ENCODE measurements at regions not wholly inside any gene's neighbourhood (a gene's known extent, or its start where the extent isn't known, plus 50 kb on each side); places are given as distances from the start of the nearest gene placed in this dataset.

DNA sequence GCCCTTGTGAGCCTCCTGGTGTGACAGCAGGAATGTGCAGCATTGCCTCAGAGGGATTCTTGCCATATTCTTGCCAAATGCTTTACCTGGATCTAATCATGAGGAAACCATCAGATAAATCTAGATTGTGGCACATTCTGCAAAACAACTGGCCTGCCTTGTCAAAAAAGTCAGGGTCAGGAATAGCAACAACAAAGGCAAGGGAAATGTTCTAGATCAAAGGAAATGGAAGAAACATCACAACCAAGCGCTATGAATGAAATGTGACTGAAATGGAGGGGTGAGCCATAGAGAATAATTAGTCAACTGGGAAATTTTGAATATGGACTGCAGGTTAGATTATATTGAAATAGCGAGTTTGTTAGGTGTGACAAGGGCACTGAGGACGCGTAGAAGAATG lies 262.6 kb upstream of the CDYL start:
- intact Hi-C loops (cut with DNase I) = no loop called here
- DNase-seq = no peak

DNA sequence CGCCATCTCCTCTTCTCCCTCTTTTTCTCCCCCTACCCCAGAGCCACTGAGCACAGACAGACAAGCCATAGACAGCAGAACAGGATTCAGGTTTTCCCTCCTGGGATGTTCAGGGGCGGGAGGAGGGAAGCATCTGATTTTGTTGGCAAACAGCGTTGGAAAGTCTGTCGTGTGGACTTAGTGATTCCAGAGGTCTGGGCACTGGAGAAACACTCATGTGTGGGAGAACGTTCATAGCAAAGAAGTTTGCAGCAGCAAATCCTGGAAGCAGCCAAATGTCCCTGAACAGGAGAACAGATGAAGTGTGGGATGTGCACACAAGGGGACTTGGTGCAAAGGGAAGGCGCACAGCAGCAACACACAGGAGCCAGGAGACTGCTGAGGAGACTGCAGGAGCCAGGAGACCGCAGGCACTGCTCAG lies 264.1 kb upstream of the CDYL start:
- intact Hi-C loops (cut with DNase I) = no loop called here
- DNase-seq = peak in 8 of 10 donors; percentile 28 to 92 (median 56)

DNA sequence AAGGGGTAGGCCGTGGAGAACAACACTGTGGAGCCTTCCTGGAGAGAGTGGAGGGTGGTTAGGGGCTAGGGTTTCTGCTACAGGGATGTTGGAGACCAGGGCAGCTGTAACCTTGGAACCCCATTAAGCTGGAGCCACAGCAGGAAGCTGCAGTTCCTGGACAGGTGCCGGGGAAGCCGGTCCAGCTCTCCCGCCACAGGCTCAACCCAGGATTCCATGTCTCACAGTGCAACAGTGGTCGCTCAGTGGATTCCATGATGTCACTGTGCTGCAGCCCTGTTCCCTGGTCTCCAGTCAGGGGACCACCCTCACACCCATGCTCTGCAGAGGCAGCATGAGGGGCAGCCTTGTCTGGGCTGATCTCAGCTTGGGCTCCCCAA lies 264.6 kb upstream of the CDYL start:
- no peak for DNase-seq
- intact Hi-C loops (cut with DNase I) = no loop called here

DNA sequence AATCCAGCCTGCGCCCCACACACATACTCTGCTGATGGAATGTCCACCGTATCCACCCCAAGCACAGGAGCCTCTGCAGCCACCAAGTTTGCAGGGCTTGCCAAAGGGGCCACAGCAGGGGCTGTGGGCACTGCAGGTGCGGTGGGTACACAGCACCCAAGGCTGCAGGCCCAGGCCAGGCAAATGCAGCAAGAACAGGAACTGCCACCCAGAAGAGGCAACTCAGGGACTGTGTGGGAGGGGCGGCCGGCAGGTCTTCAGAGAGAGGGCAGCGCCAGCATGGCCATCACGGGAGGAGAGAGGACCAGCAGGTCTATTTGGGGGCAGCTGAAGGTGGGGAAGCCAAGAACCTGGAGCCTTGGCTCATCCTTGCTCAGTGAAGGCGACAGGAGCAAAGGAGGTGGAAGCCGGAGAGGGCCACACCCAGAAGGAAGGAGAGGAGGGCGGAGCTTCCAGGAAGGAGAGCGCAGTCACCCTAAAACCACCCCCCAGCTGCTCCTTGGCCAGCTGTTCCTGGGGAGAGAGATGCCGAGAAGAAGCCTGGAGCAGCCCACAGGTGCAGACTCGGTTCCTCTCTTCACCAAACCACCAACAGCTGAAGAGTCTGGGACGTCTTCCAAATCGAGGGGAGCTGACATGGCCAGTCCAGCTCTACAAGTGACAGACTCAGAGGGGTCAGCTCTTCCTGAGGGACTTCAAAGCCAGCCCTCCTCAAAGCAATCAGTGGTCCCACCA lies 265.1 kb upstream of the CDYL start:
- intact Hi-C loops (cut with DNase I) = no loop called here
- DNase-seq = no peak

DNA sequence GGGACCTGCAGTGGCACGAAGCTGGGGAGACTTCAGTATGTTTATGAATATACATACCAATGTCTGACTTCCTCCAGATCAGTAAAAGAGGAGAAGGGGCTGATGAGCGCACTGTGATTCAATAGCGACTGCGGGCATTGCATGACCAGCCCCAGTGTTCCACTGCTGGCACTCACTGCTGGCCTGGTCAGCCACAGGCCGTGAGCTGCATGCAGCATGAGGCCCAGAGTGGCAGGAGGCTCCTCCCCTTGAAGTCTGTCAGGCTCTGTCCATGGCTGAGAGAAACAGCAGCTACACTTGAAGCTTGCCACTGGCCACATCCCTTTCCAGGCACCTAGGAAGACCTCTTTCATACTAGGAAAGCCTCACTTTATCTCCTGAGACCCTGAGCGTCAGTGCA lies 265.9 kb upstream of the CDYL start:
- intact Hi-C loops (cut with DNase I) = no loop called here
- peak in 3 of 10 donors; percentile 22 to 88 (median 37) for DNase-seq

DNA sequence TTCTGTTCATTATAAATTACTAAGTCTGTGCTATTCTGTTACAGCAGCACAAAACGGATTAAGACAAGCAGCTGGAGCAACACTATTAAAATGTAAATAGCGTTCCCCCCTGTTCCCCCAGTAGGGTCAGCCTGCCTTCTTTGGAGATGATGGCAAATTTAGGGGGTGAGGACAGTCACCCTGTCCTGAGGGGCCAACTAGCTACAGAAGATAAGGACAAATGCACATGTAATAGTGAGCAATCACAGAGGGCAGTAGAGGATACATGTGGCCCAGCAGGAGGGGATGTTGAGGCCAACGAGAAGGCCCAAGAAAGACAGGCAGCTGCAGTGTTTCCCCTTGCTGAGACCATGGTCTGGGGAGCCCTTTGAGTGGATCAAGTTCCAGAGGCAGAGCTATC lies 266.7 kb upstream of the CDYL start:
- intact Hi-C loops (cut with DNase I) = no loop called here
- no peak for DNase-seq

DNA sequence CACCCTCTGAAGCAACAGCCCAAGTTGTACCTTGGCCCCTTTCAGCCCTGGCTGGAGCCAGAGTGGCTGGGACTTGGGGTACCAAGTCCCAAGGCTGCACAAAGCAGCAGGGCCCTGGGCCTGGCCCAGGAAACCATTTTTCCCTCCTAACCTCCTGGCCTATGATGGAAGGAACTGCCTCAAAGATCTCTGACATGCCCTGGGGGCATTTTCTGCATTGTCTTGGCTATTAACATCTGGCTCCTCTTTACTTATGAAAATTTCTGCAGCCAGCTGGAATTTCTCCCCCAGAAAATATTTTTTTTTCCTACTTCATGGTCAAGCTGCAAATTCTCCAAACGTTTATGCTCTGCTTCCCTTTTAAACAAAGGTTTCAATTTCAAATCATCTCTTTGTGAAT lies 269.4 kb upstream of the CDYL start:
- intact Hi-C loops (cut with DNase I) = no loop called here
- no peak for DNase-seq

DNA sequence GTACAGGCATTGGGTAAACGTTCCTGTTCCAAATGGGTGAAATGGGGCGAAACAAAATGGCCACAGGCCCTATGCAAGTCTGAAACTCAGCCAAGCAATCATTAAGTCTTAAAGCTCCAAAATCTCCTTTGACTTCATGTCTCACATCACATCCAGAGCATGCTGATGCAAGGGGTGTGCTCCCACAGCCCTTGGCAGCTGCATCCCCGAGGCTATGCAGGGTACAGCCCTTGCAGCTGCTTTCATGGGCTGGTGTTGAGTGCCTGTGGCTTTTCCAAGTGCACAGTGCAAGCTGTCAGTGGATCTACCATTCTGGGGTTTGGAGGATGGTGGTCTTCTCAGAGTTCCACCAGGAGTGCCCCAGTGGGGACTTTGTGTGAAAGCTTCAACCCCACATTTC lies 270.0 kb upstream of the CDYL start:
- intact Hi-C loops (cut with DNase I) = no loop called here
- DNase-seq = no peak

DNA sequence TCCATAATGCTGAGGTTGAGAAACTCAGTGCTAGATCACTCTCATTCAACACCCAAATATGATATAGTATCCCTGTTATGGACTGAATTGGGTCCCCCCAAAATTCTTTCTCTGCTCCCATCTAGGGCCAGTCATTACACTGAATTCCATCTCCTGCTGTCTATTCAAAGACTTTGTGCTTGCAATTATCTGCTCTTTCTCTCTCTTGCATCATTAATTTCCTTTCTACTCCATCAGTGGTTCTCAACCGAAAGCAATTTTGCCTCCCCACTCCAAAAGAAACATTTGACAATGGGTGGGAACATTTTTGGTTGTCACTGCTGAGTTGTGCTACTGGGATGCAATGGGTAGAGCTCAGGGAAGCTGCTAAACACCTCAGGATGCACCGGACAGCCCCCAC lies 271.5 kb upstream of the CDYL start:
- intact Hi-C loops (cut with DNase I) = no loop called here
- DNase-seq = no peak

DNA sequence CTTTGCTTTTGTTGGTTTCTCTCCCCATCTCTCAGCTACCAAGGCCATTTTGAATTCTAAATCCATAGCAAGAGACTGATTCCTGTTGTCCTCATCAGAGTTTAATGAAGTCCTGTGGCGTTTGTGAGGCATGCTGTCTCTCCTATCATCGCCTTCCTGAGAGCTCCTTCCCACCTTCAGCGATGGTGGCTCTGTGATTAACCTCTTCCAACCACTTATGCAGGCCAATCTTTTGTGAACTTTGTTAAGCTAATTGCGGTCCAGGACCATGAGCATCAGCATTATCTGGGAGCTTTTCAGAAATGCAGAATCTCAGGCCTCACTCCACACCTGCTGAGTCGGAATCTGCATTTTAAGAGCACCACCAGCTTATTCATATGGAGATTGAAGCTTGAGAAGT lies 272.5 kb upstream of the CDYL start:
- DNase-seq = no peak
- intact Hi-C loops (cut with DNase I) = no loop called here

DNA sequence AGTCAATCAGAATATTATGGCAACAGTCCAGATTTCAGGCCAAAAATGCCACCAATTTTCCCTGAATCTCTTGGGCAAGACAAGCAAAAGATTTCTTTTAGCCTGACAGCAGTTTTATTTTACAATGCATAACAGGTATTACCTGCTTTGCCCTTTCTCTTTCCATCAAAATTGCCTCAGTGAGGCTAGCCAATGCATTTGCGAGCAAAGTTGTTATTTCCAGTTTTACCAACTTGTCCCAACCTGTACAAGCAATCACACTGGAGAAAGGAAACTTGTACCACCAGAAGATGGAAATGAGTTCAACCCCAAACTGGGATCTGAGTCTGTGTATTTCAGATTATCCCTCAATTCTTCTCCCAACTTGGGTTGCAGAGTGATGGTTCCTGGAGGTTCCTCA lies 279.9 kb upstream of the CDYL start:
- intact Hi-C loops (cut with DNase I) = no loop called here
- DNase-seq = no peak

DNA sequence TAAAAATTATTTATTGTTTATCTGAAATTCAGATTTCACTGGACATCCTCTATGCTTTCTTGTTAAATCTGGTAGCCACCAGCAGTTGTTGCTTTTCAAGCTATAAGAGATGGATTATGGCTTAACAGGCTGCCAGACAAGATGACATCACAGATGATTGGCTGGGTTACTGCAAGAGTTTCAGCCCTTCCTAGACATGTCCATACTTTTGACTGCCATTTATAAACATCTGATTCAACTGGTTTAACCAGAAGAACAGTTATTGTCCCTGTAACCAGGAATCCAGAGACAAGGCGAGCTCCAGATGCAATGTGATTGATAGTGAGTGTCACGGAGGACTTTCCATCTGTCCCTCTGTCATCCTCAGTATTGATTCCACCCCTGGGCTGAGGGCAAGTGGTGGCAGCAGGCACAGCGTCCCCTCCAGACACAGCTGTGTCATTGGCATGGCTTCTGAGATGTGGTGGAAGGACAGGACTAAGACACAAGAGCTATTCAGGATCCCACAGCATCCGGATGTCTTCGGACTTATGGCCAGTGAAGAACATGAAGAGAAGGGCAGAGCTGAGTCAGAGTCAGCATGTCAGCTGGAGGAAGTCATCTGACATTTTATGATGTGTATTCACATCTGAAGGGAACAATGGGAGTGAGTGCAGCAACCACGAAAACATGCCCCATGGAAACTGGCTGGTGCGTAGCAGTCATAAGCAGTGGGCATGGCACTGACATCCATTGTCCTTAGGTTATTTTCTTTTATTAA lies 284.5 kb upstream of the CDYL start:
- DNase-seq = no peak
- intact Hi-C loops (cut with DNase I) = no loop called here

DNA sequence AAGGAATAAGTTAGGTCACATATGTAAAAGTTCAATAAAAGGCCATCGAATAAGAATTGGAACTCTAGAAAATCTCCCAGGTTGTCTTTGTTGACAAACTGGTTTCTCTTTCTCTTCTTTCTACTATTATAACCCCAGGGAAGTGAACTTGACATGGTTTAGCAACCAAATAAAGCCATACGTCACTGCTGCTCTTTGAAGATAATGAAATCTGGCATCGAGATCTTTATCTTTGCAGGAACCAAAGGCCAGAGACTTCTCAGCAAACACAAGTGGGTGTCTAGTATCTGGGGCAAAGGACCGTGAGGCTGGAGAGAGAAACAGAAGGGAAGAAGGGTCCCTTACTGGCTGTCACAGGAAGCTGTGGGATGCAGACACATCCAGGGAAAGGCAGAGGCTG lies 286.7 kb upstream of the CDYL start:
- no peak for DNase-seq
- intact Hi-C loops (cut with DNase I) = no loop called here

DNA sequence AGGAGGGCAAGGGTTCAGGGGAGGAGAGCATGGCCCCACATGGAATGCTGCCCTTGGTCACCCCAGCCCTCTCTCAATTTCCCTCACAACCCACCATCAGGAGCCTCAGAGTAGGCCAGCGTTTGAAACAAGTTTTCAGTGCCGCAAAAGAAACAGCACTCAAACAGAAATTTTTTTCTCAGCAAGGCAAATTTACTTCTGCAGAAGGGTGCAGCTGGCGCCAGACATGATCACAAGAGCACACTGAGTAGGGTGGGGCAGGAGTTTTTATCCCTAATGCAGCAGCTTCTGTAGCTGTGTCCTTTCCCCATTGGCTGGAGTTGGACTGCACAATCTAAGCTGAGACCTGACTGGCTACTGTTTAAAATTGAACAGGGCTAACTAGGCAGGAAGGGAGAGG lies 287.8 kb upstream of the CDYL start:
- intact Hi-C loops (cut with DNase I) = no loop called here
- no peak for DNase-seq

DNA sequence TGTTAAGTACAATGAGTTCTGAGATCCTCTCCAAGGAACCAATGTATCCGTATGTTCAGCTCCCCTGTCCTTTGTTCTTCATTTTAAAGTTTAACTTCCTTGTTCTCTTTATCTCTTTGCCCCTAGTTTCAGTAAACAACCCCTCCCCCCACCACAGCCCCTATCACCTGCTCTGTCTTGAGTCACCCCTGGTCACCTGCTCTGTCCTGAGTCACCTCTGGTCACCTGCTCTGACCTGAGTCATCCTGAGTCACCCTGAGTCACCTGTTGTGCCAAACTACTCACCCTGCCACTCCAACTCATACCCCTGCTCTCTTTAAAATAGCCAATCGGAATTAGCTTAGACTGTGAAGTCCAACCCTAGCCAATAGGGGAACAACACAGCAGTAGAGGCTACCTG lies 288.7 kb upstream of the CDYL start:
- DNase-seq = no peak
- intact Hi-C loops (cut with DNase I) = no loop called here

DNA sequence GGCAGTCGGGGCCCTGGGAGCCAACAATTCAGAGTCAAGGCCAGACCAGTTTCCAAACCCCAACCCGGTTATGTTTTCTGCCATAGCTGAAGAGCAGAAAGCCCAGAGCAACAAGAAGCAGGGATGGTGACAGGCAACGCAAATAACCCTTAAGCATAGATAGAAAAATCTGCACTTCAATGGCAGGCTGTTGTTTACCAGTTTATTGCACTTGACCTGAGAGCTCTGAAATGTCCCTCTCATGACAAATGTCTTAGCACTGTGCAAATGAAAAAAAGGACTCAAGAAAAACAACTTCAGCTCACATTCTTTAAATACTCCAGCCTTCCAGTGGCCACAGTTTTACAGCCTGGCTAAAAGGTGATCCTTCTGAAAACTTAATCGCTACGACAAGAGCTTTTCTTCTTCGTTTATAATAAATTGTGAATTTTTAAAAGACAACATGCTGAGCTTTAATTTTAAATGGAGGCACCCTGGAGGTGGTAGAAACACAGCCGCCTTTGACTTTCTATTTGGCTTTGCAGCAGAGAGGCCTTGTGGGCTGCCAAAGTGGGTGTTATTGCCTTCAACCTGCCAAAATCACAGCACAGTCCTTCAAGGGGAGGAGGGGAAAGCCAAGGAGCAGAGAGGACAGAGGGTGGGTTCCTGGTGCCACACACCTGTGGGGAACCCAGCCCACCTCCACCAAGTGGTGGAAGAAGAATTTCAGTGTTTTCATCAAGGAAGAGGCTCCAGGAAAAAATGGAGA lies 289.5 kb upstream of the CDYL start:
- intact Hi-C loops (cut with DNase I) = no loop called here
- no peak for DNase-seq

DNA sequence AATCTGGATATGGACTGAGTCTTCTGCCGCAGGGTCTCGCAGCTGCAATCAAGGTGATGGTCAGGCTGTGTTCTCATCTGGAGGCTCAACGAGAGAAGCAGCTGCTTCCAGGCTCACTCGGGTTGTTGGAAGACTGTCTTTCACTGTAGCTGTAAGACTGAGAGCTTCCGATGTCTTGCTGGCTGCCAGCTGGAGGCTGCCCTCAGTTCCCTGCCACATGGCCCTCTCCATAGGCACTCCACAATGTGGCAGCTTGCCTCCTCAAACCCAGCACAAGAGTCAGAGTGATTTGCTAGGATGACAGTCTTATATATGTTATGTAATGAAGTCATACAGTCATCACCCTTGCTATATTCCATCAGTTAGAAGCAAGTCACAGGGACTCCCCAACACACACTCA lies 290.5 kb upstream of the CDYL start:
- DNase-seq = peak in 1 of 10 donors; percentile 59
- intact Hi-C loops (cut with DNase I) = no loop called here

DNA sequence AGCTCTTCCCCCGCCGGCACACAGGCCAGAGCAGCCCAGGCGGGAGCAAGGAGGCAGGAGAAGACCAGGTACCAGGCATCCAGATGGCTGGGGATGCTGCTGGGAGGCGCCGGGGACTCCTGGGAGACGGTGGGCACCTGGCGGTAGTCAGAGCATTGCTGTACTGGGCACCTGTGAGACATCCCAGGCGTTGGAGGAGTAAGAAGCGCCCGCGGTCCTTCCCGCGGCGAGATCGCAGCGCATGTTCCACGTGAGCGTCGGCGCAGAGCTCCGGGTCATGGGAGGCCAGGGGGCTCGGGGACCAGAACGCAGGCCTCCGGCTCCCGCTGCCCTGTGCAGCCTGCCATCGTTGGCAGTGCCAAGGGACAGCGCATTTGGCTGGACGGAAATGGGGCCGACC lies 293.7 kb upstream of the CDYL start:
- intact Hi-C loops (cut with DNase I) = no loop called here
- DNase-seq = peak in 1 of 10 donors; percentile 75

DNA sequence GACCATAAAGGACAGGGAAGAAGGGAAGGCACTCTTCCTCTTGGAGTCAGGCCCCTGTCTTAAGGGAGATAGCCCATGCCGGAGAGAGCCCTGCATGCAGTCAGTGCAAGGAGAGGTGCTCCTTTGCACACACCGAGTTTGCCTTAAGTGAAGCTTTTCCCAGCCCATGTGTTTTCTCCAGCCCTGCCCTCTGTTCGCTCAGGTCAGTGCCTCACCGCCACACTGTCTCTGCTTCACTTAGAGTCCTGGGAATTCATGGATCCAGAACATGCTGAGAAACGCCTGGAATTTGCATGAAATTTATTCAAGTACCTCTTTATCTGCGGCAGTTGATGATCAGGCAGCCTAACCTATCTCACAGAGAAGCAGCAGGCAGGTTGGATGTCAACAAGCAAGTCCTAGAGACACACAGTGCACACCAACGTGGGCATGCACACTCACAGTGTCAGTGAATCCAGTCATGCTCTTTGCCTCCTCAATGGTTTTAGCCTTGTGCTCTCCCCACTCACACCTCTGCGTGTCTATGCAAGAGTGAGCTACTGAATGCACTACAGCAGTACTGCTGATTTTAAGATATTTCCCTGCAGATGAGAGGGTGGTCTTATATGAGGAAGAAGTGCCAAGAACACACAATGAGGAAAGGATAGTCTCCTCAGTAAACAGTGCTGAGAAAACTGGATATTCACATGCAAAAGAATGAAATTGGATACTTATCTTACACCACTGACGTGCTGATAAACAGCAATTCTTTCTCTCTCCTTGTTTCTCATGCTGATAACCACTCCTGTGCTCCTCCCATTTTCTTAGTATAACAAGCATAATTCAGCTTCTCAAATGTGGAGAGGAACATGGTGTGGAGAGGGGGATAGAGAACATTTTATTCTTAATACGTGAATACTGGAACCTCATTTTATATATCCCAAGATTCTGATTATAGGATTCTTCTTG lies 295.1 kb upstream of the CDYL start:
- intact Hi-C loops (cut with DNase I) = no loop called here
- DNase-seq = no peak

DNA sequence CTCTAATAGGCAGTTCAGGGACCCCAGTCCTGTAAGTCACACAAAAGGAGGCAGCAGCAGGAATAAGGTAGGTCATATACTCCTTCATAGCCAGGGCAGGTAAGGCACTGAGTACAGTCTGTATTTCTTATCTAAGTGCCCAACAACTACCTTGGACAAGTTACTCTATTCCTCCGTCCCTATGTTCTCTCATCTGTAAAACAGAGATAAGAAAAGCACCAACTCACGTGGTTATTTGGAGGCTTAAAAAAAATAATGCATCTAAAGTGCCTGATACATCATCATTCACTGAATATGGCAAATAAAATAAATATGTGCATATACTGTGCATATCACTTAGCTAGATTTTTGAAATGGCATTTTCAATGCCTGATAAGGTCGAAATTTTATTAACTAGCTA lies 298.1 kb upstream of the CDYL start:
- no peak for DNase-seq
- intact Hi-C loops (cut with DNase I) = no loop called here

DNA sequence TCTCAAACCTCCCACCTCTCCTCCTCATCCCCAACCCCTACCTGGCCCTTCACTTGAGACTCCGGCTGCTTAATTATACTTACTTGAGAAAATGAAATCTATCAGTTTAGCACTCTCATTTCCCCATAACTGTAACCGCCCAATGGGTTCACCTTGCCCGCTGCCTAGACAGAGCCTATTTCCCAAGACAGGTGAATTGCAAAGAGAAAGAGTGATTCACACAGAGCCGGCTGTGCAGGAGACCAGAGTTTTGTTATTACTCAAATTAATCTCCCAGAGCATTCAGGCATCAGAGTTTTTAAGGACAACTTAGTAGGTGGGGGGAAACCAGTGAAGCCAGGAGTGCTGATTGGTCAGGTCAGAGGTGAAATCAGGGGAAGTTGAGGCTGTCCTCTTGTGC lies 301.4 kb upstream of the CDYL start:
- no peak for DNase-seq

More for the DNA sequence above, 301.4 kb upstream of the CDYL start:
- intact Hi-C loops (cut with DNase I) = no loop called here
